AG10803 (cell line): ENCODE measurements at regions not wholly inside any gene's neighbourhood (a gene's known extent, or its start where the extent isn't known, plus 50 kb on each side); places are given as distances from the start of the nearest gene placed in this dataset.

ENCODE experiments used
- DNase-seq: peaks from one replicate; pipeline ENCODE4 v3.0.0; 2010; ENCODE audit warnings: low read depth
- H3K4me3 ChIP-seq: 2 replicates; pipeline ENCODE4 v1.5.1; 2011; ENCODE audit warnings: mild to moderate bottlenecking, low read length, control low read depth
- CTCF ChIP-seq: conservative IDR thresholded peaks from 2 replicates; pipeline ENCODE4 v1.5.1; 2011; ENCODE audit warnings: mild to moderate bottlenecking, low read length, control low read depth, inconsistent platforms

GRCh38 chr1:96568639-96569038 is 152.9 kb upstream of the PTBP2 start:
- DNase-seq: no peak
- no peak for TF ChIP-seq CTCF
- no peak overlapping the region for H3K4me3 ChIP-seq

GRCh38 chr1:96569288-96569687 is 152.3 kb upstream of the PTBP2 start:
- DNase-seq: no peak
- no peak for TF ChIP-seq CTCF
- H3K4me3 ChIP-seq: no peak overlapping the region

GRCh38 chr1:96579636-96580035 is 141.9 kb upstream of the PTBP2 start:
- no peak overlapping the region for H3K4me3 ChIP-seq
- TF ChIP-seq CTCF: no peak
- no peak for DNase-seq

GRCh38 chr1:96580920-96581319 is 140.7 kb upstream of the PTBP2 start:
- no peak overlapping the region for H3K4me3 ChIP-seq
- DNase-seq: no peak
- TF ChIP-seq CTCF: no peak

- DNase-seq: no peak
- no peak overlapping the region for H3K4me3 ChIP-seq
- TF ChIP-seq CTCF: no peak
These were observed 139.8 kb upstream of the PTBP2 start for GRCh38 chr1:96581772-96582171.

- DNase-seq: no peak
- no peak overlapping the region for H3K4me3 ChIP-seq
- TF ChIP-seq CTCF: no peak
These were observed 137.7 kb upstream of the PTBP2 start for GRCh38 chr1:96583903-96584302.

GRCh38 chr1:96587222-96587621 is 134.4 kb upstream of the PTBP2 start:
- DNase-seq: no peak
- H3K4me3 ChIP-seq: no peak overlapping the region
- TF ChIP-seq CTCF: no peak
